ENCODE measurements at regions not wholly inside any gene's neighbourhood (a gene's known extent, or its start where the extent isn't known, plus 50 kb on each side); places are given as distances from the start of the nearest gene placed in this dataset.

DNA sequence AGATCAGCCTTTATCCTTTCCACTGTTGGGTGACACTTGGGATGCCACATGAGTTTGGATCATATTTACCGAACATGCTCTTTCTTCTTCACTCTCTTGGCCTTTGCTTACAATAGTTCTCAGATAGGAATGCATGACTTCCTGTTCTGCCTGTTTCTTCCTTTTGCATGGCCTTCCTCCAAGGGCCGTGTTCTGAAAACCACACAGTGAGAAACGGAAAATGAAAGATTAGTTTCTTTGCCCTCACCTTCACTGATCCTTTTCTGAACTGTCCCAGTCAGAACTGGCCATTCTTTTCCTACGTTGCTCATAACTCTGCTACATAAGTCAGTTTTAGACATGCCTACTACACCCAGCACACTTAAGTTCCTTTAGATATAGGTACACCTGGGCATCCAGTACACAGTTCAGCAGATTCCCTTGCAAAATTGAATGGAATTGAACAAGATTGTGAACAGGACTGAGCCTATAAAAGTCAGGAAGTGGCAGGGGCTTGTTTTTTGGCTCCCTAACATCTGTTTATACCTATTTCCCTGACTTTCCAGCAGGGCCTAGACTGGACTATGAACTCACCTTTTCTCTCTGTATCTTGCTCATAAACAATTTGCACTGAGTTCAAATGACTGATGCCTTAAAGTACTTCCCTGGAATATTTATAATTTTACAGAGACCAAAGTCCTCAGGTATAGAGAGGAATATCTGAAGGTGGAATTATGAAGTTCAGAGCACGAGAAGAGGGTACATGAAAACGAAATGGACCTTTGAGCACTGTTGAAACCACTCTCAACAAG lies 186.4 kb upstream of the ST6GAL2 start:
- no peak overlapping the region for H2BK120ac ChIP-seq (ENCODE audit: low read depth, low read length, poor library complexity, severe bottlenecking)
- no peak overlapping the region for H3K27ac ChIP-seq (ENCODE audit: insufficient read length, low read depth, low read length)
- no peak overlapping the region for H4K5ac ChIP-seq (ENCODE audit: insufficient read length, low read depth, low read length)
- no peak overlapping the region for H3K4ac ChIP-seq (ENCODE audit: low read depth, low read length)
- H3K79me1 ChIP-seq (ENCODE audit: insufficient read depth, low read depth, low read length, poor library complexity, severe bottlenecking), result no peaks in the 10 kb centered on the region
- H4K8ac ChIP-seq (replicated peaks; ENCODE audit: insufficient read length, low read depth, low read length), result no peak overlapping the region
- no peak overlapping the region for H3K4me3 Mint-ChIP-seq
- H3K27ac Mint-ChIP-seq, result no peak overlapping the region
- H3K4me2 ChIP-seq (ENCODE audit: insufficient read depth, insufficient read length, low read length), result no peak overlapping the region
- no peaks in the 10 kb centered on the region for H3K27me3 Mint-ChIP-seq (ENCODE audit: low read depth)
- H3K4me1 ChIP-seq (ENCODE audit: insufficient read depth, low read length), result no peaks in the 10 kb centered on the region
- H3K23ac ChIP-seq (ENCODE audit: insufficient read length, low read depth, low read length), result no peak overlapping the region
- no peak overlapping the region for H3K18ac ChIP-seq (ENCODE audit: insufficient read length, low read depth, low read length)
- H2BK12ac ChIP-seq (ENCODE audit: insufficient read length, low read depth, low read length), result no peak overlapping the region
- H3K56ac ChIP-seq (ENCODE audit: insufficient read length, low read depth, low read length), result no peak overlapping the region
- H3K9ac ChIP-seq (ENCODE audit: extremely low read depth, insufficient read length, low read length), result no peak overlapping the region
- no peak overlapping the region for H2BK20ac ChIP-seq (ENCODE audit: low read depth, low read length, poor library complexity, severe bottlenecking)
- no CpG with 5 or more reads among the region's 6 CpGs for WGBS (ENCODE audit: extremely low coverage, insufficient read length, low lambda C conversion rate)
- H3K14ac ChIP-seq (ENCODE audit: insufficient read depth, low read length), result no peak overlapping the region
- no peaks in the 10 kb centered on the region for H3K9me3 ChIP-seq (ENCODE audit: control insufficient read depth, low read depth, low read length)
- no peak overlapping the region for H2AK5ac ChIP-seq (ENCODE audit: insufficient read length, low read length)
- no peaks in the 10 kb centered on the region for H4K20me1 ChIP-seq (ENCODE audit: control insufficient read depth, insufficient read depth, insufficient read length)
- no peak overlapping the region for H3T11ph ChIP-seq (ENCODE audit: low read length)
- H2AFZ ChIP-seq (ENCODE audit: low read length), result no peak overlapping the region
- no peaks in the 10 kb centered on the region for H3K36me3 Mint-ChIP-seq (ENCODE audit: insufficient read depth in 1 of 3, low read depth in 3 of 3)
- DNase-seq, result no peak
- no peaks in the 10 kb centered on the region for H3K79me2 ChIP-seq (ENCODE audit: insufficient read depth, low read length)
- H3K27me3 ChIP-seq (ENCODE audit: insufficient read depth, low read length), result no peaks in the 10 kb centered on the region
- H2BK15ac ChIP-seq (ENCODE audit: low read depth, low read length), result no peak overlapping the region
- H3K9me3 Mint-ChIP-seq, result no peaks in the 10 kb centered on the region
- peaks cover 6 to 9% of the 10 kb centered on the region in 2 experiments for H3K4me1 Mint-ChIP-seq
- TF ChIP-seq, protein P1, sequence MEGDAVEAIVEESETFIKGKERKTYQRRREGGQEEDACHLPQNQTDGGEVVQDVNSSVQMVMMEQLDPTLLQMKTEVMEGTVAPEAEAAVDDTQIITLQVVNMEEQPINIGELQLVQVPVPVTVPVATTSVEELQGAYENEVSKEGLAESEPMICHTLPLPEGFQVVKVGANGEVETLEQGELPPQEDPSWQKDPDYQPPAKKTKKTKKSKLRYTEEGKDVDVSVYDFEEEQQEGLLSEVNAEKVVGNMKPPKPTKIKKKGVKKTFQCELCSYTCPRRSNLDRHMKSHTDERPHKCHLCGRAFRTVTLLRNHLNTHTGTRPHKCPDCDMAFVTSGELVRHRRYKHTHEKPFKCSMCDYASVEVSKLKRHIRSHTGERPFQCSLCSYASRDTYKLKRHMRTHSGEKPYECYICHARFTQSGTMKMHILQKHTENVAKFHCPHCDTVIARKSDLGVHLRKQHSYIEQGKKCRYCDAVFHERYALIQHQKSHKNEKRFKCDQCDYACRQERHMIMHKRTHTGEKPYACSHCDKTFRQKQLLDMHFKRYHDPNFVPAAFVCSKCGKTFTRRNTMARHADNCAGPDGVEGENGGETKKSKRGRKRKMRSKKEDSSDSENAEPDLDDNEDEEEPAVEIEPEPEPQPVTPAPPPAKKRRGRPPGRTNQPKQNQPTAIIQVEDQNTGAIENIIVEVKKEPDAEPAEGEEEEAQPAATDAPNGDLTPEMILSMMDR (conservative IDR thresholded peaks at IDR 0.05), result no peak
- H2BK5ac ChIP-seq (ENCODE audit: insufficient read length, low read length), result no peak overlapping the region
- no peak overlapping the region for H4K91ac ChIP-seq (ENCODE audit: insufficient read length, low read depth, low read length)
- no peaks in the 10 kb centered on the region for H3K23me2 ChIP-seq (ENCODE audit: insufficient read length, low read depth, low read length, poor library complexity, severe bottlenecking)

Data from H9 (cell line).